ENCODE measurements at regions not wholly inside any gene's neighbourhood (a gene's known extent, or its start where the extent isn't known, plus 50 kb on each side); places are given as distances from the start of the nearest gene placed in this dataset.

DNA sequence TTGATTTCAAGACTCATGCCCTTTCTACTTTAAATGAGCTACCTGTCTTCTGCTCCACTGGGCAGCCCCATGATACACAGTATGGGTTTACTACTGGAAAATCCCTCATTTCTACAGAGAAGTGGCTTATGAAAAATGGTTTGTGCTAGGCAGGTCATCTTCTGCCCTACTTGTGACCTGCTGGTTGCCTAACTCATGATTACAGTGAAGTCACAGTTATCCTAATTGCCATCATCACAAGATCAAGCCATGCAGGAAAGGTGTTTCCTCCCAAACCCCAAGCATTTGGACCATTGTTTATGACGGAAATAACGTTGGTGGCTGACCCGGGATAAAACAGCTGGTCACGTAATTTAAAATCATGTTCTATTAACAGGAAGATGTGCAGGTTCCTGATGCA, 330.6 kb downstream of the ACTL7B start:
- TF ChIP-seq EZH2 (IDR thresholded peaks at IDR 0.05; ENCODE audit: low read length, unreplicated experiment): no peak
- no peak for TF ChIP-seq CTCF (conservative IDR thresholded peaks at IDR 0.05; ENCODE audit: low read depth, low read length)
- TF ChIP-seq EZH2phosphoT487 (IDR thresholded peaks at IDR 0.05; ENCODE audit: borderline replicate concordance, low read length): no peak
